ENCODE measurements at regions not wholly inside any gene's neighbourhood (a gene's known extent, or its start where the extent isn't known, plus 50 kb on each side); places are given as distances from the start of the nearest gene placed in this dataset.

GRCh38 chr2:240203788-240204270, 63.4 kb upstream of the OTOS start:
- Mint-ChIP-seq H3K4me3 (ENCODE audit: unreplicated experiment) (no peak overlapping the region), H3K4me1 (ENCODE audit: insufficient read depth, unreplicated experiment) (peaks cover 11% of the 10 kb centered on the region), H3K36me3 (ENCODE audit: insufficient read depth, unreplicated experiment) (no peaks in the 10 kb centered on the region), H3K27ac (ENCODE audit: low read depth, unreplicated experiment) (no peak overlapping the region), H3K9me3 (ENCODE audit: unreplicated experiment) (no peaks in the 10 kb centered on the region), H3K27me3 (ENCODE audit: insufficient read depth, unreplicated experiment) (peaks cover 27% of the 10 kb centered on the region)
- intact Hi-C loops (cut with micrococcal nuclease) = loop anchor here (10.0 kb wide), 1 partner anchor 49 kb away; no protein-coding TSS in a partner anchor
- no TSS peak for BruUV-seq (replicated peaks)
- TF ChIP-seq CTCF (IDR thresholded peaks at IDR 0.05; ENCODE audit: unreplicated experiment) = no peak
- ChIA-PET CTCF (no interaction called here), POLR2A (interaction anchor here (0.5 kb wide), 1 partner anchor 1419 kb away, joined by 3 read pairs; no protein-coding TSS in a partner anchor)
- no peak for DNase-seq (ENCODE audit: unreplicated experiment)

GRCh38 chr2:240204431-240205276, 64.2 kb upstream of the OTOS start:
- H3K36me3 Mint-ChIP-seq (ENCODE audit: insufficient read depth, unreplicated experiment) = no peaks in the 10 kb centered on the region
- no TSS peak for BruUV-seq (replicated peaks)
- intact Hi-C loops (cut with micrococcal nuclease) = loop anchor here (10.0 kb wide), 1 partner anchor 50 kb away; no protein-coding TSS in a partner anchor
- CTCF ChIA-PET = interaction anchor here (0.6 to 1.3 kb wide), 3 partner anchors 27 to 406 kb away, joined by 3 read pairs; no protein-coding TSS in a partner anchor
- POLR2A ChIA-PET = interaction anchor here (0.5 to 1.5 kb wide), 4 partner anchors 16 to 1419 kb away, joined by 3 to 6 read pairs (median 3); no protein-coding TSS in a partner anchor
- H3K4me1 Mint-ChIP-seq (ENCODE audit: insufficient read depth, unreplicated experiment) = peaks cover 11% of the 10 kb centered on the region
- no peaks in the 10 kb centered on the region for H3K9me3 Mint-ChIP-seq (ENCODE audit: unreplicated experiment)
- DNase-seq (ENCODE audit: unreplicated experiment) = no peak
- H3K27me3 Mint-ChIP-seq (ENCODE audit: insufficient read depth, unreplicated experiment) = peaks cover 27% of the 10 kb centered on the region
- H3K27ac Mint-ChIP-seq (ENCODE audit: low read depth, unreplicated experiment) = no peak overlapping the region
- no peak for TF ChIP-seq CTCF (IDR thresholded peaks at IDR 0.05; ENCODE audit: unreplicated experiment)
- no peak overlapping the region for H3K4me3 Mint-ChIP-seq (ENCODE audit: unreplicated experiment)

GRCh38 chr2:240205348-240205747, 64.9 kb upstream of the OTOS start:
- Mint-ChIP-seq H3K27ac (ENCODE audit: low read depth, unreplicated experiment) (no peak overlapping the region), H3K36me3 (ENCODE audit: insufficient read depth, unreplicated experiment) (no peaks in the 10 kb centered on the region), H3K4me3 (ENCODE audit: unreplicated experiment) (no peak overlapping the region), H3K27me3 (ENCODE audit: insufficient read depth, unreplicated experiment) (peaks cover 21% of the 10 kb centered on the region), H3K4me1 (ENCODE audit: insufficient read depth, unreplicated experiment) (peaks cover 11% of the 10 kb centered on the region), H3K9me3 (ENCODE audit: unreplicated experiment) (no peaks in the 10 kb centered on the region)
- intact Hi-C loops (cut with micrococcal nuclease) = loop anchor here (10.0 kb wide), 1 partner anchor 51 kb away; no protein-coding TSS in a partner anchor
- CTCF ChIA-PET = interaction anchor here (0.7 to 1.8 kb wide), 4 partner anchors 27 to 172 kb away, joined by 3 read pairs; no protein-coding TSS in a partner anchor
- no TSS peak for BruUV-seq (replicated peaks)
- DNase-seq (ENCODE audit: unreplicated experiment) = peak; percentile 93
- no peak for TF ChIP-seq CTCF (IDR thresholded peaks at IDR 0.05; ENCODE audit: unreplicated experiment)
- POLR2A ChIA-PET = interaction anchor here (0.8 to 1.5 kb wide), 4 partner anchors 15 to 165 kb away, joined by 3 to 6 read pairs (median 3); no protein-coding TSS in a partner anchor

GRCh38 chr2:240205772-240206171, 65.3 kb upstream of the OTOS start:
- Mint-ChIP-seq H3K4me3 (ENCODE audit: unreplicated experiment) (no peak overlapping the region), H3K27me3 (ENCODE audit: insufficient read depth, unreplicated experiment) (peaks cover 17% of the 10 kb centered on the region), H3K9me3 (ENCODE audit: unreplicated experiment) (no peaks in the 10 kb centered on the region), H3K36me3 (ENCODE audit: insufficient read depth, unreplicated experiment) (no peaks in the 10 kb centered on the region), H3K27ac (ENCODE audit: low read depth, unreplicated experiment) (no peak overlapping the region), H3K4me1 (ENCODE audit: insufficient read depth, unreplicated experiment) (peaks cover 11% of the 10 kb centered on the region)
- ChIA-PET POLR2A (interaction anchor here (0.8 to 1.5 kb wide), 4 partner anchors 15 to 164 kb away, joined by 3 to 6 read pairs (median 3); no protein-coding TSS in a partner anchor), CTCF (interaction anchor here (0.6 to 1.8 kb wide), 6 partner anchors 26 to 238 kb away, joined by 3 read pairs; no protein-coding TSS in a partner anchor)
- BruUV-seq (replicated peaks) = no TSS peak
- DNase-seq (ENCODE audit: unreplicated experiment) = no peak
- no peak for TF ChIP-seq CTCF (IDR thresholded peaks at IDR 0.05; ENCODE audit: unreplicated experiment)
- intact Hi-C loops (cut with micrococcal nuclease) = loop anchor here (10.0 kb wide), 1 partner anchor 51 kb away; no protein-coding TSS in a partner anchor
